GM21381 (cell line): ENCODE measurements at regions not wholly inside any gene's neighbourhood (a gene's known extent, or its start where the extent isn't known, plus 50 kb on each side); places are given as distances from the start of the nearest gene placed in this dataset.

Experiments
- ATAC-seq: cut with Tn5 transposase; IDR thresholded peaks from one replicate; pipeline ENCODE4 v1.9.1; 2021; ENCODE audit warnings: mild to moderate bottlenecking, moderate library complexity; ENCODE audit not compliant: unreplicated experiment

DNA sequence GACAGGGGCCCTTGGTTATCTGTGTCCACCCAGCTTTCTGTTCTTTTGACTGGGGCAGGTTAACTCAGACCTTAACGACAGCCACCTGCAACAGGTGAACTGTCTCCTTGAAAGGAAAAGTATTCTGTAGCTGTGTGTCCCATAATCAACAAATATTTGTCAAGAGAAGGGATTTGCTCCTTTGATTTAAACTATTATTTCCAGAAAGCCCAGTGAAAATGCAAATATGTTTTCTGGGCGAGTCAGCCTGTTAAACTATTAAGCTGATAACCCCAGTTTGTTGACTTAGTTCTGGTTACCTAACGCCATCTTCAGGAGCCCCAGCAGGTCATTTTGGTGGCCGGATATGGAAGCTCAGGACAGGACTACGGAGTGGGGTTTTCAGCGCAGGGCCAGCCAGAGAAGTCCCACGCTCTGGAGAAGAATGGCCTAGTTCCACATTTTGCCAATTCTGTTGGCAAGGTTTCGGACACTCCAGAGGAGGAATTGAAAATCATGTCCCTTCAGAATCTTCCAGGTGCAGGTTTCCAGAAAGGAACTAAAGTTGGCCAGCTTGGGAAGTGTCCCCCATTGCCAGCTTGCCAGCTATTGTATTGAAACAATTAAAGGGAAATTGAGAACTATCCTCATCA is 54.5 kb downstream of the ADRA2A start:
- ATAC-seq: no peak

DNA sequence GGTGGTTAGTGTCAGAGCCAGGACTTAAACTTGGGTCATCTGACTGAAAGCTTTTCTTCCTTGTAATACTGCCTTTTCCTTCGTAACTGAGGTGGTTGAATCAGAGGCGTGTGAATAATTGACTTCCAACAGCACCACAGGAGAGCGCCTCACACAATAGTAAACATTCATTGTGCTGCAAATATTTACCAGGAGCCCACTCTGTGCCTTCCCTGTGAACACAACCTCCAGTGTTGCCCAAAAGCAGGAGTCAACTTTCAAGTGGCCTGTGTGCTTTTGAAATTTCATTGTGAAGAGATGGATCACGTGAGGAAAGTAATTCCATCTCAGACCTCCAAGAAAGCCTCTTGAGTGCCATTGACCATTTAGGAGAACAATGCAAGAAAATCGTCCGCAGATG is 60.2 kb downstream of the ADRA2A start:
- no peak for ATAC-seq

DNA sequence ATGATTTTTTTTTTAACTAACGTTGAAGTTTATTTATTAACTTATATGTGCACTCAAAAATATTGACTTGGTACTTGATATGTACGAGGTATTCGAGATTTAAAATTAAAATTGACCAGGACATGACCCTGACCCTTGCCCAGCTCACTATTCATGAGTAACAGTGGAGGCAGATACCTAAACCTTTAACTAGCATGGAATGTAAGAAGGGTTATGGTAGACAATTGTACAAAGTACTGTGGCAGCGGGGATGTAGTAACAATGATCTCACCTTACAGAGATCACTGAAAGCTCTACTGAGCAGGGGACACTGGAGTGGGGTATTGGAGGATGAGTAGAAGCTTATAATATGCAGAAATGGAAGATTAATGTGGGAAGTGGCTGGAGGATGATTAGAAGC is 60.8 kb downstream of the ADRA2A start:
- no peak for ATAC-seq

DNA sequence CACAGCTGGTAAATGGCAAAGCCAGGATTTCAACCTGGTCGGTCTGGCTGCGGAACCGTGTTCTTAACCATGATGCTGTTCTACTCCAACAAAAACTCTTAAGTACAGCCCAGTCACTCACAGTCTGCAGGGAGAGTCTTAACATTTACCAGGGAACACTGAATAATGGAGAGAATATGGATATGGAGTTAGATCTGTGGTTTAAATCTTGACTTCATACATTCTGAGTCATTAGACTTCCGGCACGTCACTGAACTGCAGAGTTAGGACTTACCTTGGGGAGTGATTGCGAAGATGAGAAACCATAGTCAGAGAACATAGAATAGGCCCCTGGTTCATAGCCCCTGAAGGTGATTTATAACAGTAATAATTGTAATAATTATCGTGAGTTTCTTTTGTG is 61.7 kb downstream of the ADRA2A start:
- no peak for ATAC-seq

DNA sequence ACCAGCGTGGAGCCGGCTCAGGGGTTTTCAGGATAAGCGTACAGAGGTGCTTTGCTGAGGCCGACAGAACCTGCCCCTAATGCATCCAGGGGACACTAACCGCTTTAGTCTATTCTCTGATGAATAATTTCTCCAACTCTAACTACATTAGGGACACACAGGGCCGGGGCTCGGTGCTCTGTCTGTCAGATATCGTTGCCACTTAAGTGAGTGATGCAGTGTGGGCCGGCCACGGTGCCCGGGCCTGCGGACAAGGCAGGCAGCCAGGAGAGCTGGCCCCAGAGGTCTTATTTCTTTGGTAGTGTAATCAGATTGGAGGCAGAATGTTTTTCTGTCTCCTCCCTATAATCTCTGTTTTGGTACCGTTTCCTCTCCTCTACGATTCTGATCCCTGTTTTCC is 62.7 kb downstream of the ADRA2A start:
- ATAC-seq: no peak

DNA sequence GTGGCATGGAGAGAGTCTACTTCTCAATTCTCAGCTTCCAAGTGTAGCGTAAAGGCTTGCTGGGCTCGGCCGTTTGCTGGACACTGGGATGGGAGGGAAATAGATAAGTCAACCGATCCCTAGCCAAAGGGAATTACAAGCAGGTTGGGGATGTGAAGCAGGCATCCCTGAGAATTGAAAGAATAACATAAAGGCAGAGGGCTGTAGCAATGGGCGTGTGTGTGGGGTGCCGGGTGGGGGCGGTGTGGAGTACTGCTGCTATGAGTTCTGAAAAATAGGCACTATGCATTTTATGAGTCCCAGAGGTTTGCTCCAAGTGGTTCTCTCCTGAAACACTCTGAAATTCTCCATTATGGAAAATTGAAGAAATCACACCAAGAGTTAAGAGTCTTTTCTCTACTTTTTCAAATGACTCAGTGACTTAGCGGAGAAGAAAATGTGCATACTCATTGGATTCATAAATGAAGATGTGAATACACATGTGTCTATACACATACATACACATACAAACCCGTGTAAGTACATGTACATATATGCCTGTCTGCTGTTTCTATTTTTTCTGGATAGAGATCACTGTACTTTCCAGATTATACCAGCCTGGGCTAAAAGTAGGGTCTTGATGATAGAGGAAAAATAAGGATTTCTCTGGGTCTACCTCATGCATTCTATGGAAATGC is 65.4 kb downstream of the ADRA2A start:
- no peak for ATAC-seq

DNA sequence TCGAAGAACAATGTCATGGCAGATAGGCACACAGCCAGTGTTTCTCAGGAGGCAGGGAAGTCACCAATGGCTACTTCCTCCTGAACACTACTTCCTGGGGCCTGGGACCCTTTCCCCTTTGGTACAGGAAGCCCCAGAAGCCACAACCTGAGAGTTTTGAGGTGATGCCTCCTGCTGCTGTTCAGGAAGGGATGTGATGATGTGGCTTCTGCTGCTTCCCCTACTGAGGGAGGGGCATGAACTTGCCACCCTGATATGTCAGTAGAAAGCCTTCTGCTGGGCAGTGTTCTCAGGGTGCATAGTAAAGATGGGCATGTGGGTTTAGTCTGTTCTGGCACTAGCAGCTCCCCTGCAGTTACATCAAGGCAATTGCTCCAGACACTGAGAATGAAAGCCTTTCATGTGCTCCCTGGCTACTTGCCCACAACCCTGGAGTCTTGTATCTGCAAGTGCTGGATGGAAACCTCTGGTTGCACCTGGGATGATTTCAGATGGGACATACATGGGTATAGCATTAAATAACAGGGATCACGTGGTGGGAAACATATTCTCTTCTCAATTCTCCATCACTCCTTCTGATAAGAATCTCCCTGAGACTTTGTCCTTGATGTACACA is 69.3 kb downstream of the ADRA2A start:
- ATAC-seq: no peak

DNA sequence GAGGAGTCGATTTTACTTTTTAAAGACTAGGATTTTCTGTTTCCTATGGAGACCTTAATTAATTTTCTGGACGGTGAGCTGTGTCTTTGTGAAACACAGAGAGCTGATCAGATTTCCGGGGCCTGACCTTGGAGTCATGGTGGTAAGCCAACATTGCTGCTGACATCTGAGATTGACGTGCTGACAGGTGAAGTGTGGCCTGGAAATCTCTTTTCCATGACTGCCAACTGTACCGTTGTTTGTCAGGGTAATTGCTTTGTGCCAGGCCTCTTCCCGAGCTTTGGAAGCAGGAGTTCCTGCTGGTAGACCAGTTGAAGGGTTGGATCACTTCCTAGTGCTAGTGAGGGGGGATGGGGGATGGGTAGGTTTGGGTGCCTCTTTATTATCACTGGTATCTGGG is 71.2 kb downstream of the ADRA2A start:
- ATAC-seq: no peak

DNA sequence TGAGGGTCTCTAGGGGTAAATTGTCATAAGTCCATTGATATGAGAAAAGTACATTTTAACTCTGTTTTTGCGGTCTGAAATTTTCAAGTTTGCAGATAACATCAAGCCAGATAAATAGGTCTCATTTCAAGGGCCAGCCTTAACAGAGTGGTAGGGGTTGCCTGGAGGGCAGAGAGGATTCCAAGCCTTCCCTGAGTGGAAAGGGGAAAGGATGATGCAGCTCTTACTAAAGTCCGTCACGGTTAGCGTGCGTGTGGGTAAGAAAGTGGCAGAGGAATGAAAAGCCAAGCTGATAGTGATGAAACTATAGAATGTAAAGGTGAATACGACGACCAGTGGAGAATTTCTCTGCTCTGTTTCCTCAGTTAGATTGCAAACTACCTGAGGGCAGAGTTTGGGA is 71.6 kb downstream of the ADRA2A start:
- no peak for ATAC-seq

DNA sequence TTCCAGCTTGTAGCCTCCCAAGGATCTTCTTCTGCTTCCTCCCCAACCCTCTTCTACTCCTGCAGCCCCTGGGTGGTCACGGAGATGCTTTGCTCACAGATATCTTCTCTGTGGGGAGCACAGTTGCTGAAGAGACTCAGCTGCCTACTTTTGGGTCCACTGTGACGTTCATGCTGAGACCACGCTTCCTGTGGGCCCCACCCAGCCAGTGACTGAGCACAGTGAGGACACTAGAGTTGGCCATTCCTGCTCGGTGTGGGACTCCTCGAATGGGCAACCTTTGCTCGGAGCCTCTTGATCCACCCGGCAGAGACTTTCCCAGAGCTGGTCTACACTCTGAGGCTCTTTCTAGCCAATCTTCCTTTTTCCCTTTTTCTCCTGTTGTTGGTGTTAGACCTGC is 73.9 kb downstream of the ADRA2A start:
- ATAC-seq: no peak

DNA sequence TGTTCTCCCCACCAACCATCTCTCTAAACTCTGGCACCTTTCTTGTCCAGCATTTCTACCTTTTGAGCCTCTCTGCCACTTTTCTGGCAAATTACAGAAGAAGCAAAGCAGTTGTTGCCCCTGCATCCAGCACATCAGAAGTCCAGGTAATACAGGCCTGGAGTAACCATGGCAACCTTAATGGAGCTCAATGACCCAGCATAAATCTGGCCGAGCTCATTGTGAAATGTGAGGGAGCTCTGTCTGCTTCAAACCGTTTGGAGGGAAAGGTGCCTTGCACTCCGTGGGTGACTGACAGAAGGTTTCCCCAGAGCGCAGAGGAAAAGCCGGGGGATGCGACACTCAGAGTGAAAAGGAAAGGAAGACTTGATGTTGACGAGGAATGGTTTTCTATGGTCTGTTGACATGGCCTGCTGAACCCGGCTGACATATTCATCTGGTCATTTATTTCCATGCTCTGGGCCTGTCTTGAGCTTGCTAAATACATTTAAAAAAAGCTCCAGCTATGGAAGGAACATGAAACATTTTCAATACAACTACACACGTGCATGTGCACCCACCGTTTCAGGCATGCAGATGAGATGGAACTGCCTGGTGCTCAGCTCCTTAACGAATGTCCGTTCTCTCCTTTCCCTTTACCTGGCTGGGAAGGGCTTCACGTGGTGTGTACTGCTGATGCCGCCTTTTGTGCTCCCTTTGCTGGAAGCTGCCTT is 74.9 kb downstream of the ADRA2A start:
- no peak for ATAC-seq

DNA sequence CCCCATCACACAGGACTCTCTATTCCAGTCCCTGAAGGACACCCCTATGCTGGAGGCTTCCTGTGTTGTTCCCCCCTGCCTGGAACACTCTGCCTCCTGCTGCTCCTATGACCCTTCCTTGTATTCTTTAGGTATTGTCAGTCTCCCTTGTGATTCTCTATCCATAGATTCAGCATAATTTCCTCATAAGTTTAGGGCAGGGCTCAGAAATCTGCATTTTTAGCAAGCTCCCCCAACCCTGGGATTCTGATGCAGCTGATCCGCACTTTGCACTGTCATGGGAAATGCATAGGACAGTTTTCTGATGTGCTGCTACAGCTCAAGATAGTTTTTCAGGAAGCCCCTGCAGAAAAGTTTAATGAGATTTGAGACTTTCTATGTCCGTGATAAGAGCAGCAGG is 79.9 kb downstream of the ADRA2A start:
- no peak for ATAC-seq

DNA sequence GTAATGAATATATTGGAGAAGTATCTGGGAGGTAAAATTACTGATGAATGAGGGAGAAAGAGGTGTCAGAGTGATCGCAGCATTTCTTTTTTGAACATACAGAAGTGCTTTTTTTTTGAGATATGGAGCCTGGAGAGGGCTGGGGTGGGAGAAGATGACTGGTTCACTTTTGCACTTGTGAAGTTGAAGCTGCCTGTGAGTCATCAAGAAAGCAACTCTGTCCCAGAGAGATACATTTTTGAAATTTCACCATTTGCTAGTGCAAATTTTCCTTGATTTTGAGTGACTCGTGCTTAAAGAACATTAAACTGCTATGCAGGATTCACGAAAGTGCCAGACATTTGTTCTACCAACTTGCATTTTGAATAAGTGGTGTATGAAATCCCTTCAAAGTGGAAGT is 81.8 kb downstream of the ADRA2A start:
- ATAC-seq: no peak

DNA sequence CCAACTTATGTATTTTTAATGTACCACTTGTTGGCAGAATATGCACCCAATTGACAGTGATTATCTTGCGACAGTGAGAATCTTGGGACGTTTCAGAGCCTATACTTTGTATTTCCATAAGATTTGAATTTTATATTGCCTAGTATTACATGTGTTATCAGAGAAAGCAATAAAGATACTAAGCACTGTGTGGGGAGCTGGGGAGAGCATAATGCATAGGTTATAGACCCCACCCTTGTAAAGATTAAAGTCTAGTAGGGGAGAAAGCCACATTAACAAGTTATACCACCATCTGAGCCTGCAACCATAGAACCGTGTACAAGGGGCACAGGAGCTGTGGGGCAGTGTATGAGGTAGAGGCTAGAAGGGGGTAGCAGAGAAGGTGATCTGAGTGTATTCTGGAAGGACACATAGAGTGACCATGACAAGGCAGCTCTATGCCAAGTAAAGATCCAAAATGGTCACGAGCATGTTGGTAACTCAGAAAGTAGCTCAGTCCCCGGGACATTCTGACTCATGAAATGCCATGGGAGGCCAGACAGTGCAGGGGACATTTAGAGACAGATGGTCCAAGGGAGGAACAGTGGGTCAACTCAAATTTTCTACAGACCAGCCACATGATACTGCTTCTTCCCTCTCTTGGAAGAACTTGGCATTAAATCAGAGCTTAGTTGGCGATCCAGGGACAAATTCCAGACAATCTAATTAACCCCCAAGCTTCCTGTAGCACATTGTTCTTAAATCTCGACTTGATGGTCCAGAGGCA is 84.5 kb downstream of the ADRA2A start:
- ATAC-seq: no peak

DNA sequence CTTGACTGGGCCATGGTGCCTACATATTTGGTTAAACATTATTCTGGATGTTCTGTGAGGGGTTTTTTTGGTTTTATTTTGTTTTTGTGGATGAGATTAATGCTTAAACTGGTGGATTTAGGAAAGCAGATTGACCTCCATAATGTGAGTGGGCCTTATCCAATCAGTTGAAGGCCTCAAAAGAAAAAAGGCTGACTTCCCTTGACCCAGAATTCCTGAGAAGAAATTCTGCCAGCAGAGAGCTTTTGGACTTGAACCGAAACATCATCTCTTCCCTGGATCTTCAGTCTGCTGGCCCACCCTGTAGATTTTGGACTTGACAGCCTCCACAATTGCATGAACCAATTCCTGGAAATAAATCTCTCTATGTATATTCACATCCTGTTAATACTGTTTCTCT is 94.4 kb downstream of the ADRA2A start:
- ATAC-seq: no peak

DNA sequence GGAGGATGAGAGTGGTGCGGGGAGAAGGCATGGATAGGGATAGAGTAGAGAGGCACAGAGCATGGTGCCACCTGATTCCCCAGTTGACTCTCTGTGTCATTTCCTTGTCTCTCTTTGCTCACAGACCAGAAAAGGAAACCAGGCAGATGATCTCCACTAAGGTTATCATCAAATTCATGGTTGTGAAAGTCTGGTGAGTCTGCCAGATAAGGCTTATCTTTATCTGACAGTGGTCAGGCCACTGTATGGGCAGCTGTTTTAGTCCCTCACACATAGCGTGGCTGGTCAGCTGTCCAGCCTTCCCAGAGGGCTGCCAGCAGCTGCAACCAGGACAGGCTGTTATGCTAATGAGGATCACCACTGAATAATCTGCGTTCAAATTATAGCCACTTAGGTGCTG is 99.0 kb downstream of the ADRA2A start:
- no peak for ATAC-seq

DNA sequence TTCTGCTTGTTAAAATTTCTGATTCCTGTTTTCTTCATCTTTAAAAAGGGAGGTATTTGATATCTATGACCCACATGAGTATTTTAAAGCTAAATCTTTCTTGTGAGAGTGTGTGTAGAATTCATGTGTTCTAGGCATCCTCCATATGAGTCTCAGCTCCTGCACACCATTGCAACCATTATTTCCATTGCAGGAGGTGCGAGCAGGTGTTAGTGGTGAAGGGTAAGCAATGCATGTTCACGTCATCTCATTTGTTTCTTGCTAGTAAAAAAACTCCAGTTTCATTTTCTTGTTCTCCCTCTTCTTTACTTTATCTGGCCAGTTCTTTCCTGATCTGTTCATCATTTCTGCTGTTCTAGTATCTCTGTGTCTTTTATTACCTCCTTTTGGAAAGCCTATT is 100.5 kb downstream of the ADRA2A start:
- ATAC-seq: no peak

DNA sequence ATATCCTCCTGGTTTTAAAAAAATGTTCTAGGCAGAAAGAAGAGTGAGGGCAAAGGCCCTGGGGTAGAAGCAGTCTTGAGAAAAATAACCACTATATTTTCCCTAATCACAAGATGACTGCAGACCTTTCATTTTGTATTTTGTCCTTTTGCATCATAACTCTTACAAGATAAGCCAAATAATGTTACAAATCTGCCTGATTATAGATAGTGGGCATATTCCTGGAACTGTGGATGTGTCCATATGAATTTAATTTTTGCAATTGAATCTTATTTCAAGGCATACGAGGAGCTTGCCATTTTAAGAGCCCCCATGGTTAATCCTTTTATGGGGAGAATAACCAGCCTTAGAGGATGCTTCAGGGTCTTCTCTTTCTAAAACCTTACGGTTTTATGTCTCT is 102.7 kb downstream of the ADRA2A start:
- ATAC-seq: no peak

DNA sequence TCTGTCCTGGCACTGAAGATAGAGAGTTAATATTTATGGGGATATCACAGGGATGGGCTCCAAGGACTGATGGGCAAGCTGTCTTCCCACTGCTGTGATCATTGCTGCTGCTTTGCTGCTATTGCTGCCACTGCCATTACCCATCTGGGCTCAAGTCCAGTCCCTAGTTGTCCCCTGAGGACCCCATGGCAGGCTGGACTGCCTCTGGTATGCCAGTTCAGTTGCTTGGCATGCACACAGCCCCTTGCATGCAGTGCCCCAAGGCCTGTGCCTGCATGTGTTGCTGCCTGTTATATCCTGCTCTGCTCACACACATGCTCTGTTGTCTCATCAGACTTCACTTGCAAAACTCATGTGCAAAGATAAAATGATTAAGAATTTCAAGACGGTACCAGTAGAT is 109.5 kb downstream of the ADRA2A start:
- ATAC-seq: no peak

DNA sequence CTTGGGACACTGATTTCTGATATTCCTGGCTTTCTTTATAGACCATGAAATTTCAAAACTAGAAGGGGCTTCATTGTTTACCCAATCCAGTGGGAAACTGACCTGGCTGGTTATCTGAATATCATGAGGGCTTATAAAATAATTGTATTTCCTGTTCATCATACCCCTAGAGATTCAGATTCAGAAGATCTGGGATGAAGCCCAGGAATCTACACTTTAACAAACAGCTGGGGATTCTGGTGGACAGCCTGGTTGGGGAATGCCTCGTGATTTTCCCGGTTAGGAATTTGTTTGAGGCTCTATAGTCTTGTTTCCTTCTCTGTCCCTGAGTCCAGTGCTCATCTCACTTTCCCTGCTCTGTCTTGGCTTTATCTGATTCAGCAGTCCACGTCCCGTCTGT is 110.3 kb downstream of the ADRA2A start:
- ATAC-seq: no peak

DNA sequence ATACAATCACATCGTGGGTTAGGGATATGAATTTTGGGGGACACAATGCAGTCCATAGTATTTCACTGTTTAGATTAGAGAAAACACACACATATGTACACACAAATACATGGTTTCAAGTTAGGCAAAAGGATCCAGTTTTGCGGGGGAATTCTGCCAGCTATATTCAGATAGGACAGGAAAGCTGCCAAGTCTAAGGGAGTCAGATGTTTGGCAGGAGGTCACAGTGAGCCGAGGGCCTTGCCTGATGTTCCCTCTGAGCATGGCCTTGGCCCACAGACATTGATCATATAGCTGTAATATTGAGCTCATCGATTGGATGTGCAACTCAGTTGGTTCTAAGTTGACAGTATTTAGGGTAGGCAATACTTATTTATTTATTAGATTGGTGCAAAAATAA is 122.8 kb downstream of the ADRA2A start:
- ATAC-seq: no peak
